Right renal pelvis (tissue), 4 donors: ENCODE measurements at regions not wholly inside any gene's neighbourhood (a gene's known extent, or its start where the extent isn't known, plus 50 kb on each side); places are given as distances from the start of the nearest gene placed in this dataset.

Source experiments
- DNase-seq, 4 donors: peaks; one replicate each; pipeline ENCODE4 v3.0.0-alpha.2; 2013; ENCODE audit warnings: low read depth in 4 of 4, low spot score in 3 of 4, missing footprints in 1 of 4

GRCh38 chr21:25425156-25425555, 182.1 kb downstream of the MRPL39 start:
- no peak for DNase-seq

- DNase-seq: no peak
Measured at GRCh38 chr21:25424634-25425033, 182.6 kb downstream of the MRPL39 start.

GRCh38 chr21:25424048-25424447, 183.2 kb downstream of the MRPL39 start:
- no peak for DNase-seq

- DNase-seq: no peak
Measured at GRCh38 chr21:25422610-25423608, 184.4 kb downstream of the MRPL39 start.

GRCh38 chr21:25421321-25422028, 185.8 kb downstream of the MRPL39 start:
- DNase-seq: no peak

GRCh38 chr21:25420831-25421230, 186.4 kb downstream of the MRPL39 start:
- no peak for DNase-seq

GRCh38 chr21:25416669-25417068, 190.6 kb downstream of the MRPL39 start:
- DNase-seq: no peak

GRCh38 chr21:25412100-25412499, 195.2 kb downstream of the MRPL39 start:
- no peak for DNase-seq

- DNase-seq: no peak
Measured at GRCh38 chr21:25409978-25410377, 197.3 kb downstream of the MRPL39 start.

GRCh38 chr21:25408666-25409065, 198.6 kb downstream of the MRPL39 start:
- no peak for DNase-seq

- no peak for DNase-seq
Measured at GRCh38 chr21:25406887-25407579, 200.2 kb downstream of the MRPL39 start.

- no peak for DNase-seq
Measured at GRCh38 chr21:25405984-25406383, 201.3 kb downstream of the MRPL39 start.

- DNase-seq: no peak
Measured at GRCh38 chr21:25402134-25402961, 204.9 kb downstream of the MRPL39 start.

GRCh38 chr21:25400427-25400826, 206.9 kb downstream of the MRPL39 start:
- DNase-seq: no peak

GRCh38 chr21:25398630-25399029, 208.7 kb downstream of the MRPL39 start:
- DNase-seq: no peak

GRCh38 chr21:25396135-25396711, 211.1 kb downstream of the MRPL39 start:
- DNase-seq: no peak

- DNase-seq: no peak
Measured at GRCh38 chr21:25391777-25392176, 215.5 kb downstream of the MRPL39 start.

GRCh38 chr21:25390701-25391100, 216.6 kb downstream of the MRPL39 start:
- no peak for DNase-seq

- no peak for DNase-seq
Measured at GRCh38 chr21:25387665-25388064, 219.6 kb downstream of the MRPL39 start.
